HUES48 (cell line): ENCODE measurements at regions not wholly inside any gene's neighbourhood (a gene's known extent, or its start where the extent isn't known, plus 50 kb on each side); places are given as distances from the start of the nearest gene placed in this dataset.
"Not testable (repeated sequence)": the region's sequence is repeated elsewhere in the genome, so short reads cannot be mapped to it uniquely, and the experiment has no call there.

Source experiments
- H3K27ac ChIP-seq: one replicate; pipeline ENCODE4 v1.7.0; 2013; ENCODE audit warnings: low read depth, low read length, inconsistent platforms
- H3K27me3 ChIP-seq: 2 replicates; pipeline ENCODE4 v1.6.1; 2013; ENCODE audit warnings: mild to moderate bottlenecking, low read length; ENCODE audit not compliant: control insufficient read depth, insufficient read depth
- H3K36me3 ChIP-seq: 2 replicates; pipeline ENCODE4 v1.6.1; 2013; ENCODE audit warnings: low read length; ENCODE audit not compliant: control insufficient read depth, insufficient read depth
- H3K4me1 ChIP-seq: 2 replicates; pipeline ENCODE4 v1.6.1; 2013; ENCODE audit warnings: mild to moderate bottlenecking, low read length; ENCODE audit not compliant: control insufficient read depth, insufficient read depth
- H3K4me3 ChIP-seq: 2 replicates; pipeline ENCODE4 v1.5.1; 2013; ENCODE audit warnings: mild to moderate bottlenecking, low read depth, low read length
- H3K9ac ChIP-seq: 2 replicates; pipeline ENCODE4 v1.6.1; 2013; ENCODE audit warnings: mild to moderate bottlenecking, low read depth, low read length, moderate library complexity
- H3K9me3 ChIP-seq: 2 replicates; pipeline ENCODE4 v1.6.1; 2013; ENCODE audit warnings: low read length; ENCODE audit not compliant: control insufficient read depth, insufficient read depth

- H3K36me3 ChIP-seq, result no peaks in the 10 kb centered on the region
- no peak overlapping the region for H3K9ac ChIP-seq
- no peaks in the 10 kb centered on the region for H3K4me1 ChIP-seq
- no peak overlapping the region for H3K27ac ChIP-seq
- no peaks in the 10 kb centered on the region for H3K9me3 ChIP-seq
- no peaks in the 10 kb centered on the region for H3K27me3 ChIP-seq
- H3K4me3 ChIP-seq, result no peak overlapping the region
Measured at GRCh38 chr15:66962522-66962921, 102.9 kb upstream of the SMAD3 start.

GRCh38 chr15:66963084-66963483 is 102.3 kb upstream of the SMAD3 start:
- Histone ChIP-seq H3K9ac (no peak overlapping the region), H3K27me3 (no peaks in the 10 kb centered on the region), H3K4me1 (no peaks in the 10 kb centered on the region), H3K9me3 (no peaks in the 10 kb centered on the region), H3K27ac (no peak overlapping the region), H3K4me3 (no peak overlapping the region), H3K36me3 (no peaks in the 10 kb centered on the region)

- H3K4me3 ChIP-seq, result no peak overlapping the region
Measured at GRCh38 chr15:66963710-66964109, 101.7 kb upstream of the SMAD3 start.

GRCh38 chr15:66964111-66964738 is 101.2 kb upstream of the SMAD3 start:
- Histone ChIP-seq H3K36me3 (no peaks in the 10 kb centered on the region), H3K4me3 (no peak overlapping the region), H3K9me3 (no peaks in the 10 kb centered on the region), H3K27ac (no peak overlapping the region), H3K9ac (no peak overlapping the region), H3K27me3 (no peaks in the 10 kb centered on the region), H3K4me1 (no peaks in the 10 kb centered on the region)

More at GRCh38 chr15:66963710-66964109, 101.7 kb upstream of the SMAD3 start:
- H3K27ac ChIP-seq, result no peak overlapping the region
- no peaks in the 10 kb centered on the region for H3K27me3 ChIP-seq
- no peaks in the 10 kb centered on the region for H3K36me3 ChIP-seq
- H3K9me3 ChIP-seq, result no peaks in the 10 kb centered on the region
- H3K4me1 ChIP-seq, result no peaks in the 10 kb centered on the region
- H3K9ac ChIP-seq, result no peak overlapping the region

GRCh38 chr15:66964791-66965190 is 100.6 kb upstream of the SMAD3 start:
- Histone ChIP-seq H3K9me3 (no peaks in the 10 kb centered on the region), H3K27me3 (no peaks in the 10 kb centered on the region), H3K36me3 (no peaks in the 10 kb centered on the region), H3K9ac (no peak overlapping the region), H3K4me3 (no peak overlapping the region), H3K27ac (no peak overlapping the region), H3K4me1 (no peaks in the 10 kb centered on the region)

GRCh38 chr15:66965201-66965900 is 100.1 kb upstream of the SMAD3 start:
- H3K9me3 ChIP-seq, result no peaks in the 10 kb centered on the region
- H3K27ac ChIP-seq, result no peak overlapping the region
- no peaks in the 10 kb centered on the region for H3K4me1 ChIP-seq
- no peaks in the 10 kb centered on the region for H3K27me3 ChIP-seq
- no peak overlapping the region for H3K4me3 ChIP-seq
- no peaks in the 10 kb centered on the region for H3K36me3 ChIP-seq
- H3K9ac ChIP-seq, result no peak overlapping the region

- Histone ChIP-seq H3K9ac (no peak overlapping the region), H3K27me3 (no peaks in the 10 kb centered on the region), H3K4me1 (no peaks in the 10 kb centered on the region), H3K4me3 (no peak overlapping the region), H3K27ac (no peak overlapping the region), H3K9me3 (no peaks in the 10 kb centered on the region), H3K36me3 (no peaks in the 10 kb centered on the region)
Measured at GRCh38 chr15:66966256-66966655, 99.1 kb upstream of the SMAD3 start.

GRCh38 chr15:66968806-66969596 is 96.4 kb upstream of the SMAD3 start:
- Histone ChIP-seq H3K36me3 (no peaks in the 10 kb centered on the region), H3K4me1 (no peaks in the 10 kb centered on the region), H3K9ac (no peak overlapping the region), H3K27me3 (no peaks in the 10 kb centered on the region), H3K4me3 (no peak overlapping the region), H3K27ac (no peak overlapping the region), H3K9me3 (no peaks in the 10 kb centered on the region)

GRCh38 chr15:66974131-66974530 is 91.3 kb upstream of the SMAD3 start:
- H3K4me1 ChIP-seq, H3K27ac ChIP-seq, H3K27me3 ChIP-seq, H3K36me3 ChIP-seq, H3K9ac ChIP-seq, H3K4me3 ChIP-seq, H3K9me3 ChIP-seq: not testable (repeated sequence)

- not testable (repeated sequence) for H3K27me3 ChIP-seq, H3K9me3 ChIP-seq, H3K9ac ChIP-seq, H3K4me1 ChIP-seq, H3K27ac ChIP-seq, H3K4me3 ChIP-seq, H3K36me3 ChIP-seq
Measured at GRCh38 chr15:66976106-66976640, 89.2 kb upstream of the SMAD3 start.

- H3K27me3 ChIP-seq, H3K36me3 ChIP-seq, H3K9ac ChIP-seq, H3K9me3 ChIP-seq, H3K4me1 ChIP-seq, H3K27ac ChIP-seq, H3K4me3 ChIP-seq: not testable (repeated sequence)
Measured at GRCh38 chr15:66980326-66980725, 85.1 kb upstream of the SMAD3 start.
